ENCODE measurements at regions not wholly inside any gene's neighbourhood (a gene's known extent, or its start where the extent isn't known, plus 50 kb on each side); places are given as distances from the start of the nearest gene placed in this dataset.

DNA sequence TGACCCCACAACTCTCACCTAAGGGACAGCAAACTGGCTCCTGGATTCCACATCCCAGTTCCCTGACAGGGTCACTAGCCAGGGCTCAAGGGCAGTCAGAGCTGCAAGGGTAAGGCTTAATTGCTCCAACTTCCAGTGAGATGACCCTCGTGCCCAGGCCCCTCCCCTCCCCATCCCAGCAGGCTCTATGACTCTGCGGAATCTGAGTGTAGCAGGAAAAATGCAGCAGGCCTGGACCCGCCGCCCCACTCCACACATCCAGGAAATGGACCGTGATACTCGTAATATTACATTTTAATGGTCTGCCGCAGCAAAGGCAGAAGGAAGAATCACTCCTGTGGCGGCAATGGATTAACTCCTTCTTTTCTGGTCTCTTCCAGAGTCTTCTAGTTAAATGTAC, 91.7 kb upstream of the CHST15 start (continued):
- TF ChIP-seq, protein P1, sequence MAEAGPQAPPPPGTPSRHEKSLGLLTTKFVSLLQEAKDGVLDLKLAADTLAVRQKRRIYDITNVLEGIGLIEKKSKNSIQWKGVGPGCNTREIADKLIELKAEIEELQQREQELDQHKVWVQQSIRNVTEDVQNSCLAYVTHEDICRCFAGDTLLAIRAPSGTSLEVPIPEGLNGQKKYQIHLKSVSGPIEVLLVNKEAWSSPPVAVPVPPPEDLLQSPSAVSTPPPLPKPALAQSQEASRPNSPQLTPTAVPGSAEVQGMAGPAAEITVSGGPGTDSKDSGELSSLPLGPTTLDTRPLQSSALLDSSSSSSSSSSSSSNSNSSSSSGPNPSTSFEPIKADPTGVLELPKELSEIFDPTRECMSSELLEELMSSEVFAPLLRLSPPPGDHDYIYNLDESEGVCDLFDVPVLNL (CRISPR knock-in tag; IDR thresholded peaks at IDR 0.05; ENCODE audit: borderline replicate concordance, low read depth) = no peak
- TF ChIP-seq JUN (CRISPR knock-in tag; IDR thresholded peaks at IDR 0.05) = no peak
- no peak for TF ChIP-seq FOXP1 (CRISPR knock-in tag; IDR thresholded peaks at IDR 0.05; ENCODE audit: borderline replicate concordance)
- no peak for TF ChIP-seq JAZF1 (CRISPR knock-in tag; IDR thresholded peaks at IDR 0.05)
- TF ChIP-seq, protein P2, sequence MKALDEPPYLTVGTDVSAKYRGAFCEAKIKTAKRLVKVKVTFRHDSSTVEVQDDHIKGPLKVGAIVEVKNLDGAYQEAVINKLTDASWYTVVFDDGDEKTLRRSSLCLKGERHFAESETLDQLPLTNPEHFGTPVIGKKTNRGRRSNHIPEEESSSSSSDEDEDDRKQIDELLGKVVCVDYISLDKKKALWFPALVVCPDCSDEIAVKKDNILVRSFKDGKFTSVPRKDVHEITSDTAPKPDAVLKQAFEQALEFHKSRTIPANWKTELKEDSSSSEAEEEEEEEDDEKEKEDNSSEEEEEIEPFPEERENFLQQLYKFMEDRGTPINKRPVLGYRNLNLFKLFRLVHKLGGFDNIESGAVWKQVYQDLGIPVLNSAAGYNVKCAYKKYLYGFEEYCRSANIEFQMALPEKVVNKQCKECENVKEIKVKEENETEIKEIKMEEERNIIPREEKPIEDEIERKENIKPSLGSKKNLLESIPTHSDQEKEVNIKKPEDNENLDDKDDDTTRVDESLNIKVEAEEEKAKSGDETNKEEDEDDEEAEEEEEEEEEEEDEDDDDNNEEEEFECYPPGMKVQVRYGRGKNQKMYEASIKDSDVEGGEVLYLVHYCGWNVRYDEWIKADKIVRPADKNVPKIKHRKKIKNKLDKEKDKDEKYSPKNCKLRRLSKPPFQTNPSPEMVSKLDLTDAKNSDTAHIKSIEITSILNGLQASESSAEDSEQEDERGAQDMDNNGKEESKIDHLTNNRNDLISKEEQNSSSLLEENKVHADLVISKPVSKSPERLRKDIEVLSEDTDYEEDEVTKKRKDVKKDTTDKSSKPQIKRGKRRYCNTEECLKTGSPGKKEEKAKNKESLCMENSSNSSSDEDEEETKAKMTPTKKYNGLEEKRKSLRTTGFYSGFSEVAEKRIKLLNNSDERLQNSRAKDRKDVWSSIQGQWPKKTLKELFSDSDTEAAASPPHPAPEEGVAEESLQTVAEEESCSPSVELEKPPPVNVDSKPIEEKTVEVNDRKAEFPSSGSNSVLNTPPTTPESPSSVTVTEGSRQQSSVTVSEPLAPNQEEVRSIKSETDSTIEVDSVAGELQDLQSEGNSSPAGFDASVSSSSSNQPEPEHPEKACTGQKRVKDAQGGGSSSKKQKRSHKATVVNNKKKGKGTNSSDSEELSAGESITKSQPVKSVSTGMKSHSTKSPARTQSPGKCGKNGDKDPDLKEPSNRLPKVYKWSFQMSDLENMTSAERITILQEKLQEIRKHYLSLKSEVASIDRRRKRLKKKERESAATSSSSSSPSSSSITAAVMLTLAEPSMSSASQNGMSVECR (CRISPR knock-in tag; IDR thresholded peaks at IDR 0.05; ENCODE audit: borderline replicate concordance) = no peak
- TF ChIP-seq ZNF138 (CRISPR knock-in tag; conservative IDR thresholded peaks at IDR 0.05) = no peak
- TF ChIP-seq, protein P3, sequence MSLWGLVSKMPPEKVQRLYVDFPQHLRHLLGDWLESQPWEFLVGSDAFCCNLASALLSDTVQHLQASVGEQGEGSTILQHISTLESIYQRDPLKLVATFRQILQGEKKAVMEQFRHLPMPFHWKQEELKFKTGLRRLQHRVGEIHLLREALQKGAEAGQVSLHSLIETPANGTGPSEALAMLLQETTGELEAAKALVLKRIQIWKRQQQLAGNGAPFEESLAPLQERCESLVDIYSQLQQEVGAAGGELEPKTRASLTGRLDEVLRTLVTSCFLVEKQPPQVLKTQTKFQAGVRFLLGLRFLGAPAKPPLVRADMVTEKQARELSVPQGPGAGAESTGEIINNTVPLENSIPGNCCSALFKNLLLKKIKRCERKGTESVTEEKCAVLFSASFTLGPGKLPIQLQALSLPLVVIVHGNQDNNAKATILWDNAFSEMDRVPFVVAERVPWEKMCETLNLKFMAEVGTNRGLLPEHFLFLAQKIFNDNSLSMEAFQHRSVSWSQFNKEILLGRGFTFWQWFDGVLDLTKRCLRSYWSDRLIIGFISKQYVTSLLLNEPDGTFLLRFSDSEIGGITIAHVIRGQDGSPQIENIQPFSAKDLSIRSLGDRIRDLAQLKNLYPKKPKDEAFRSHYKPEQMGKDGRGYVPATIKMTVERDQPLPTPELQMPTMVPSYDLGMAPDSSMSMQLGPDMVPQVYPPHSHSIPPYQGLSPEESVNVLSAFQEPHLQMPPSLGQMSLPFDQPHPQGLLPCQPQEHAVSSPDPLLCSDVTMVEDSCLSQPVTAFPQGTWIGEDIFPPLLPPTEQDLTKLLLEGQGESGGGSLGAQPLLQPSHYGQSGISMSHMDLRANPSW (CRISPR knock-in tag; conservative IDR thresholded peaks at IDR 0.05; ENCODE audit: low read depth) = no peak
- TF ChIP-seq, protein P4, sequence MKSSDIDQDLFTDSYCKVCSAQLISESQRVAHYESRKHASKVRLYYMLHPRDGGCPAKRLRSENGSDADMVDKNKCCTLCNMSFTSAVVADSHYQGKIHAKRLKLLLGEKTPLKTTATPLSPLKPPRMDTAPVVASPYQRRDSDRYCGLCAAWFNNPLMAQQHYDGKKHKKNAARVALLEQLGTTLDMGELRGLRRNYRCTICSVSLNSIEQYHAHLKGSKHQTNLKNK (CRISPR knock-in tag; IDR thresholded peaks at IDR 0.05) = no peak
- TF ChIP-seq, protein P5, sequence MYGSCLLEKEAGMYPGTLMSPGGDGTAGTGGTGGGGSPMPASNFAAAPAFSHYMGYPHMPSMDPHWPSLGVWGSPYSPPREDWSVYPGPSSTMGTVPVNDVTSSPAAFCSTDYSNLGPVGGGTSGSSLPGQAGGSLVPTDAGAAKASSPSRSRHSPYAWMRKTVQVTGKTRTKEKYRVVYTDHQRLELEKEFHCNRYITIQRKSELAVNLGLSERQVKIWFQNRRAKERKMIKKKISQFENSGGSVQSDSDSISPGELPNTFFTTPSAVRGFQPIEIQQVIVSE (CRISPR knock-in tag; IDR thresholded peaks at IDR 0.05; ENCODE audit: borderline replicate concordance) = no peak
- TF ChIP-seq, protein P6, sequence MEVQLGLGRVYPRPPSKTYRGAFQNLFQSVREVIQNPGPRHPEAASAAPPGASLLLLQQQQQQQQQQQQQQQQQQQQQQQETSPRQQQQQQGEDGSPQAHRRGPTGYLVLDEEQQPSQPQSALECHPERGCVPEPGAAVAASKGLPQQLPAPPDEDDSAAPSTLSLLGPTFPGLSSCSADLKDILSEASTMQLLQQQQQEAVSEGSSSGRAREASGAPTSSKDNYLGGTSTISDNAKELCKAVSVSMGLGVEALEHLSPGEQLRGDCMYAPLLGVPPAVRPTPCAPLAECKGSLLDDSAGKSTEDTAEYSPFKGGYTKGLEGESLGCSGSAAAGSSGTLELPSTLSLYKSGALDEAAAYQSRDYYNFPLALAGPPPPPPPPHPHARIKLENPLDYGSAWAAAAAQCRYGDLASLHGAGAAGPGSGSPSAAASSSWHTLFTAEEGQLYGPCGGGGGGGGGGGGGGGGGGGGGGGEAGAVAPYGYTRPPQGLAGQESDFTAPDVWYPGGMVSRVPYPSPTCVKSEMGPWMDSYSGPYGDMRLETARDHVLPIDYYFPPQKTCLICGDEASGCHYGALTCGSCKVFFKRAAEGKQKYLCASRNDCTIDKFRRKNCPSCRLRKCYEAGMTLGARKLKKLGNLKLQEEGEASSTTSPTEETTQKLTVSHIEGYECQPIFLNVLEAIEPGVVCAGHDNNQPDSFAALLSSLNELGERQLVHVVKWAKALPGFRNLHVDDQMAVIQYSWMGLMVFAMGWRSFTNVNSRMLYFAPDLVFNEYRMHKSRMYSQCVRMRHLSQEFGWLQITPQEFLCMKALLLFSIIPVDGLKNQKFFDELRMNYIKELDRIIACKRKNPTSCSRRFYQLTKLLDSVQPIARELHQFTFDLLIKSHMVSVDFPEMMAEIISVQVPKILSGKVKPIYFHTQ (CRISPR knock-in tag; IDR thresholded peaks at IDR 0.05) = no peak
- TF ChIP-seq ZNF416 (CRISPR knock-in tag; IDR thresholded peaks at IDR 0.05) = no peak
- TF ChIP-seq ZNF671 (CRISPR knock-in tag; IDR thresholded peaks at IDR 0.05) = no peak

DNA sequence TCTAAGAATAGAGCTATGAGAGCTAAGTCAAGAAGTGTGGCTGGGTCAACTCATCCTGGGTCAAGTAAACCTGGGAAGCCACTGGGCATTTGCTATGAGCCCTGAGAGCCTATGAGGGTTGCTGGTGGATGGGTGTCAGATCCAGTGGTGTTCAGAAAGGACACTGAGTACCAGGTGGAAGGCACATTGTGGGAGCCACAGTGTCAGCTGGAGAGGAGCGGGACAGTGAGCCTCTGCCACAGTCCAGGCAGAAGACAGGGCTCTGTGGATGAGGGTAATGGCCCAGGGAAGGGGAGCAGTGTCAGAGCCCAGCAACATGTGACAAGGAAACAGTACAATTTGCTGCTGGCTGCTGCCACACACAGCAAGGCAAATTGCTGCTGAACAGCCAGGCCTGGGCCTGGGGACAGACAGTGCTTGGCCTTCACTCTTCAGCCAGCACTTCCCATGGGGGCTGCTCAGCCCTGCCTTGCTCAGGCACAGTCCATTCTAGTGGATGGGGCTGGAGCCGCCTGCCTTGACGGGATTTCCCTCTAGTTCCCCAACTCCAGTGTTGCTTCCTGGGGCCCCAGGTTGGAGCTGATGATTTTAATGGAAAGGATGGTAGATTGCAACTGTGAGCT, 90.9 kb upstream of the CHST15 start:
- H3K4me1 Mint-ChIP-seq = 0 out of 2 replicates have a peak, but pooled peaks cover 5% of the 10 kb centered on the region
- ChIA-PET CTCF (no interaction called here), POLR2A (no interaction called here)
- ATAC-seq (no peak), DNase-seq (ENCODE audit: low spot score) (no peak)
- no peaks in the 10 kb centered on the region for H3K9me3 Mint-ChIP-seq
- H3K27me3 Mint-ChIP-seq (ENCODE audit: low read depth) = peaks cover 7% of the 10 kb centered on the region
- no peak overlapping the region for H3K4me3 Mint-ChIP-seq
- H3K36me3 Mint-ChIP-seq = no peaks in the 10 kb centered on the region
- H3K27ac Mint-ChIP-seq = no peak overlapping the region
- TF ChIP-seq, protein P6 (CRISPR knock-in tag; IDR thresholded peaks at IDR 0.05) = no peak
- TF ChIP-seq, protein P1 (CRISPR knock-in tag; IDR thresholded peaks at IDR 0.05; ENCODE audit: borderline replicate concordance, low read depth) = no peak
- no peak for TF ChIP-seq ZNF416 (CRISPR knock-in tag; IDR thresholded peaks at IDR 0.05)
- TF ChIP-seq, protein P7, sequence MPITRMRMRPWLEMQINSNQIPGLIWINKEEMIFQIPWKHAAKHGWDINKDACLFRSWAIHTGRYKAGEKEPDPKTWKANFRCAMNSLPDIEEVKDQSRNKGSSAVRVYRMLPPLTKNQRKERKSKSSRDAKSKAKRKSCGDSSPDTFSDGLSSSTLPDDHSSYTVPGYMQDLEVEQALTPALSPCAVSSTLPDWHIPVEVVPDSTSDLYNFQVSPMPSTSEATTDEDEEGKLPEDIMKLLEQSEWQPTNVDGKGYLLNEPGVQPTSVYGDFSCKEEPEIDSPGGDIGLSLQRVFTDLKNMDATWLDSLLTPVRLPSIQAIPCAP (CRISPR knock-in tag; IDR thresholded peaks at IDR 0.05) = no peak
- TF ChIP-seq, protein P8, sequence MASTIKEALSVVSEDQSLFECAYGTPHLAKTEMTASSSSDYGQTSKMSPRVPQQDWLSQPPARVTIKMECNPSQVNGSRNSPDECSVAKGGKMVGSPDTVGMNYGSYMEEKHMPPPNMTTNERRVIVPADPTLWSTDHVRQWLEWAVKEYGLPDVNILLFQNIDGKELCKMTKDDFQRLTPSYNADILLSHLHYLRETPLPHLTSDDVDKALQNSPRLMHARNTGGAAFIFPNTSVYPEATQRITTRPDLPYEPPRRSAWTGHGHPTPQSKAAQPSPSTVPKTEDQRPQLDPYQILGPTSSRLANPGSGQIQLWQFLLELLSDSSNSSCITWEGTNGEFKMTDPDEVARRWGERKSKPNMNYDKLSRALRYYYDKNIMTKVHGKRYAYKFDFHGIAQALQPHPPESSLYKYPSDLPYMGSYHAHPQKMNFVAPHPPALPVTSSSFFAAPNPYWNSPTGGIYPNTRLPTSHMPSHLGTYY (CRISPR knock-in tag; IDR thresholded peaks at IDR 0.05) = no peak
- no peak for TF ChIP-seq TP53 (CRISPR knock-in tag; IDR thresholded peaks at IDR 0.05)

All from WTC11 (cell line).